SK-N-MC (cell line): ENCODE measurements at regions not wholly inside any gene's neighbourhood (a gene's known extent, or its start where the extent isn't known, plus 50 kb on each side); places are given as distances from the start of the nearest gene placed in this dataset.

Experiments
- DNase-seq: peaks from one replicate; pipeline ENCODE4 v3.0.0-alpha.2; 2011; ENCODE audit warnings: low read depth, low spot score
- H3K27ac ChIP-seq: fragments of 200-600 bp; sonication (generic); 2 replicates; pipeline ENCODE4 v1.5.1; 2016; ENCODE audit warnings: mixed run types
- H3K36me3 ChIP-seq: fragments of 200-600 bp; sonication (generic); 2 replicates; pipeline ENCODE4 v1.6.1; 2017; ENCODE audit warnings: antibody characterized with exemption, low read length, mixed read lengths; ENCODE audit not compliant: insufficient read depth
- H3K4me3 ChIP-seq: fragments of 200-600 bp; sonication (generic); 2 replicates; pipeline ENCODE4 v1.5.1; 2016
- H3K9ac ChIP-seq: fragments of 200-600 bp; sonication (generic); 2 replicates; pipeline ENCODE4 v1.8.0; 2017; ENCODE audit warnings: mixed run types, mixed read lengths; ENCODE audit not compliant: insufficient read length
- H3K9me3 ChIP-seq: fragments of 200-600 bp; sonication (generic); 2 replicates; pipeline ENCODE4 v1.6.1; 2017; ENCODE audit warnings: low read depth, mild to moderate bottlenecking, antibody characterized with exemption, low read length, moderate library complexity, mixed read lengths
- EZH2 ChIP-seq: fragments of 200-600 bp; sonication (generic); IDR thresholded peaks from one replicate; pipeline ENCODE4 v1.6.1; 2017; ENCODE audit warnings: antibody characterized with exemption
- FOXP2 ChIP-seq: optimal IDR thresholded peaks from 2 replicates; pipeline ENCODE3; 2011; ENCODE audit warnings: mild to moderate bottlenecking, moderate library complexity; ENCODE audit not compliant: insufficient read depth; ENCODE audit errors: extremely low read length, control extremely low read depth
- POLR2AphosphoS5 ChIP-seq: IDR thresholded peaks from 2 replicates; pipeline ENCODE4 v1.6.1; 2012; ENCODE audit warnings: mild to moderate bottlenecking, low read depth, low read length, borderline replicate concordance

- no peak overlapping the region for H3K4me3 ChIP-seq
- no peak for TF ChIP-seq FOXP2
- no peak overlapping the region for H3K9ac ChIP-seq
- no peaks in the 10 kb centered on the region for H3K9me3 ChIP-seq
- no peak overlapping the region for H3K27ac ChIP-seq
- no peaks in the 10 kb centered on the region for H3K36me3 ChIP-seq
- no peak for DNase-seq
These were observed 135.1 kb upstream of the PMEPA1 start for GRCh38 chr20:57844626-57845596.

- TF ChIP-seq EZH2 (no peak), POLR2AphosphoS5 (no peak), FOXP2 (no peak)
- Histone ChIP-seq H3K27ac (no peak overlapping the region), H3K36me3 (no peaks in the 10 kb centered on the region), H3K9ac (no peak overlapping the region), H3K4me3 (no peak overlapping the region), H3K9me3 (no peaks in the 10 kb centered on the region)
- DNase-seq = no peak
These were observed 134.3 kb upstream of the PMEPA1 start for GRCh38 chr20:57843941-57844625.

GRCh38 chr20:57842720-57843119, 132.9 kb upstream of the PMEPA1 start:
- no peak overlapping the region for H3K27ac ChIP-seq

GRCh38 chr20:57841297-57841866, 131.6 kb upstream of the PMEPA1 start:
- no peak overlapping the region for H3K9ac ChIP-seq
- no peak for DNase-seq
- H3K36me3 ChIP-seq = no peaks in the 10 kb centered on the region
- no peak overlapping the region for H3K4me3 ChIP-seq
- TF ChIP-seq POLR2AphosphoS5 = no peak
- no peak for TF ChIP-seq FOXP2
- no peak for TF ChIP-seq EZH2
- H3K27ac ChIP-seq = no peak overlapping the region
- no peaks in the 10 kb centered on the region for H3K9me3 ChIP-seq

More at GRCh38 chr20:57842720-57843119, 132.9 kb upstream of the PMEPA1 start:
- H3K9me3 ChIP-seq = no peaks in the 10 kb centered on the region
- DNase-seq = no peak
- TF ChIP-seq EZH2 (no peak), FOXP2 (no peak), POLR2AphosphoS5 (no peak)
- H3K36me3 ChIP-seq = no peaks in the 10 kb centered on the region
- H3K9ac ChIP-seq = no peak overlapping the region
- no peak overlapping the region for H3K4me3 ChIP-seq

- Histone ChIP-seq H3K9ac (no peak overlapping the region), H3K4me3 (no peak overlapping the region), H3K9me3 (no peaks in the 10 kb centered on the region), H3K36me3 (no peaks in the 10 kb centered on the region), H3K27ac (no peak overlapping the region)
- no peak for DNase-seq
- TF ChIP-seq EZH2 (no peak), POLR2AphosphoS5 (no peak), FOXP2 (no peak)
These were observed 130.9 kb upstream of the PMEPA1 start for GRCh38 chr20:57840504-57841296.

GRCh38 chr20:57840066-57840465, 130.3 kb upstream of the PMEPA1 start:
- DNase-seq = no peak
- Histone ChIP-seq H3K27ac (no peak overlapping the region), H3K36me3 (no peaks in the 10 kb centered on the region), H3K9ac (no peak overlapping the region), H3K4me3 (no peak overlapping the region), H3K9me3 (no peaks in the 10 kb centered on the region)
- no peak for TF ChIP-seq POLR2AphosphoS5
- TF ChIP-seq FOXP2 = no peak
- TF ChIP-seq EZH2 = no peak

GRCh38 chr20:57838670-57839151, 128.9 kb upstream of the PMEPA1 start:
- H3K9me3 ChIP-seq = no peaks in the 10 kb centered on the region
- no peak overlapping the region for H3K9ac ChIP-seq
- no peak overlapping the region for H3K4me3 ChIP-seq
- TF ChIP-seq FOXP2 (no peak), EZH2 (no peak), POLR2AphosphoS5 (no peak)
- no peaks in the 10 kb centered on the region for H3K36me3 ChIP-seq
- H3K27ac ChIP-seq = no peak overlapping the region
- no peak for DNase-seq
